ENCODE measurements at regions not wholly inside any gene's neighbourhood (a gene's known extent, or its start where the extent isn't known, plus 50 kb on each side); places are given as distances from the start of the nearest gene placed in this dataset.

DNA sequence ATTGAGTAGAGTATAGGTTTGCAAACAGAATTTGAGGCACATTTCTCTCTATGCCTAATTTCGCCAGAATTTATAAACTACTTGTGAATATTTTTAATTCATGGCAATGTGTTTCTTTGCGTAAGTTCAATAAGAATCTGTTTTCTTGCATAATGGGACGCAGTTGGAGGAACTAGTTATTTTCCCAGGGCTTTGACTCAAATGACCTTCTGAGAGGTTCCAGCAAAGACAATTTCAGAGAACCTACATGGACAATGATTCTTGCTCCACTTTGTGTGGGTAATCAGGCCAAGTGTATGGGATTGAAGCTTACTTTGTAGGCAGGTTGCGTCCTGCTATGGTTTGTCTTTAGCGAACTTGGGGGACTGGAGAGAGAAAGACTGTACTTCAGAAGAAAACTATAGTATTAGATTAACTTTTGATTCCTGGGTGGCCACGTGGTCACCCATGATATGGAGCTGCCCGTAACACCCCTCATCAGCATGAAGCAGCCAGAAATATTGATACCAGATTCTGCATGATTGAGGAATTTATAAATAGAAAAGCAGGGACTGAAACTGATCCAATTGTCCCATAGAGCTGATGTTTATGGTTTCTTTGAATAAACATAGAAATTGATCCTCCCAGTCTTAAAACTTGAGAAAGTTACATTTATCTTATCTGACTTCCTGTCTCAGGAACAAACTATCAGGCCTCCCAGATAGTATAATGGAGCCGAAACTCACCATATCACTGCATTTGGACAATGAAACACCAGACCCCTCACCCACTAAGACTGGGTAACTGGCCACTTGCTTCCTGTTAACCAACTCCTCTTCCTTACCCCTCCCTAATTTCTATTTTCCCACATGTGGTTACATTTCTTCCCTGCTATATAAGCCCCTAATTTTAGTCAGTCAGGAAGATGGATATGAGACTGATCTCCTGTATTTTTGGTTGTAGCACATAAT lies 815.3 kb upstream of the HS6ST1 start:
- H3K27me3 Mint-ChIP-seq, result peaks cover 0 to 5% (median 0%) of the 10 kb centered on the region in 5 donors
- H3K4me1 Mint-ChIP-seq, result no peaks in the 10 kb centered on the region
- H3K36me3 Mint-ChIP-seq, result no peaks in the 10 kb centered on the region
- H3K9me3 Mint-ChIP-seq, result peaks cover 0 to 2% (median 0%) of the 10 kb centered on the region in 11 donors
- H3K27ac Mint-ChIP-seq, result no peak overlapping the region
- ATAC-seq, result no peak
- Histone ChIP-seq H3K36me3 (ENCODE audit: control insufficient read depth in 2 of 3, insufficient read depth in 3 of 3, low read length in 3 of 3) (no peaks in the 10 kb centered on the region), H3K27me3 (ENCODE audit: control insufficient read depth in 2 of 2, insufficient read depth in 2 of 2, low read length in 2 of 2) (no peaks in the 10 kb centered on the region), H3K4me1 (ENCODE audit: control insufficient read depth in 2 of 2, insufficient read depth in 2 of 2, low read length in 2 of 2) (no peaks in the 10 kb centered on the region), H3K9me3 (ENCODE audit: control insufficient read depth in 2 of 3, low read length in 3 of 3) (no peaks in the 10 kb centered on the region), H3K4me3 (ENCODE audit: low read length) (no peak overlapping the region), H3K27ac (ENCODE audit: low read depth, low read length) (no peak overlapping the region)
- ChIA-PET POLR2A (interaction anchor here (0.8 kb wide), 1 partner anchor 102 kb away, joined by 3 read pairs; no protein-coding TSS in a partner anchor), CTCF (no interaction called here)
- no peak overlapping the region for H3K4me3 Mint-ChIP-seq
- DNase-seq, result no peak
- intact Hi-C loops (cut with micrococcal nuclease), result no loop called here

DNA sequence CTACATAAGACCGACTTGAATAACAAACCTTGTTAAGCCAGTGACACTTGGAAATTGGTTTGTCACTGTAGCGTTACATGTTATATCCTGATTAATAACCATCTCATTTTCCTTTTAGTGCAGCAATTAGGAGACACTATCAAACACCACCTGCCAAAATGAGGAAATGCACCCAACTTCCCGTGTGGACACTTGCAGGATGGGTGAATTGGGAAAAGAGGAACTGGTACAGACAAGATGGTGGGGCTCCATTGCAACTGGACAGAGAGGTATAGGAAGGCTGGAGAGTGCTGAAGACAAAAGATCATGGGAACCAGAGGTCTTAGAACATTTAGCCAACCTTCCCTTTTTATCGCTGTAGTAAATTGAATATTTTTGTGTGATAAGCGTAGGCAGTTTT lies 816.3 kb upstream of the HS6ST1 start:
- no peak for DNase-seq
- Histone ChIP-seq H3K4me3 (ENCODE audit: low read length) (no peak overlapping the region), H3K36me3 (ENCODE audit: control insufficient read depth in 2 of 3, insufficient read depth in 3 of 3, low read length in 3 of 3) (no peaks in the 10 kb centered on the region), H3K4me1 (ENCODE audit: control insufficient read depth in 2 of 2, insufficient read depth in 2 of 2, low read length in 2 of 2) (no peaks in the 10 kb centered on the region), H3K9me3 (ENCODE audit: control insufficient read depth in 2 of 3, low read length in 3 of 3) (no peaks in the 10 kb centered on the region), H3K27me3 (ENCODE audit: control insufficient read depth in 2 of 2, insufficient read depth in 2 of 2, low read length in 2 of 2) (no peaks in the 10 kb centered on the region), H3K27ac (ENCODE audit: low read depth, low read length) (no peak overlapping the region)
- no peak for ATAC-seq
- Mint-ChIP-seq H3K27ac (no peak overlapping the region), H3K27me3 (peaks cover 0 to 5% (median 0%) of the 10 kb centered on the region in 5 donors), H3K36me3 (no peaks in the 10 kb centered on the region), H3K4me1 (no peaks in the 10 kb centered on the region), H3K4me3 (no peak overlapping the region), H3K9me3 (peaks cover 0 to 2% (median 0%) of the 10 kb centered on the region in 11 donors)
- intact Hi-C loops (cut with micrococcal nuclease), result no loop called here
- ChIA-PET CTCF (no interaction called here), POLR2A (interaction anchor here (0.8 kb wide), 1 partner anchor 101 kb away, joined by 3 read pairs; no protein-coding TSS in a partner anchor)

DNA sequence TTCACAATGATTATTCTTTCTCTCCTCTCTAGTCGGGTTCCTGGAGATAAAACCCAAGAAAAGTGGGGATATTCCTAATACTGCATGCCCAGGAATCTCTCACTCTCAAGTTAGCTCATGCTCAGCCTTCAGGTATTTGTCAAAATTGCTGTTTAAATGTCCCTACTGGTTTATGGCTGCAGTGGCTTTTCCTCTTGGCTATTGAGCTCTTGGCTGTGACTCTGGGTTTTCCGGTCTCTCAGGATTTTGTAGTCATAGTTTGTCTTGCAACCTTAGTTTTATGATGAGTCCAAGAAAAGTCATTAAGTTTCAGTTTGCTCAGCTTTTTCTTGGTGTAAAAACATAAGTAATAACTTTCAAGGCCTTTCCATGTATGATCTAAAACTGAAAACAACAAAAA lies 820.7 kb upstream of the HS6ST1 start:
- H3K4me3 Mint-ChIP-seq, result no peak overlapping the region
- intact Hi-C loops (cut with micrococcal nuclease), result no loop called here
- H3K27ac Mint-ChIP-seq, result no peak overlapping the region
- Histone ChIP-seq H3K36me3 (ENCODE audit: control insufficient read depth in 2 of 3, insufficient read depth in 3 of 3, low read length in 3 of 3) (no peaks in the 10 kb centered on the region), H3K4me1 (ENCODE audit: control insufficient read depth in 2 of 2, insufficient read depth in 2 of 2, low read length in 2 of 2) (no peaks in the 10 kb centered on the region), H3K27me3 (ENCODE audit: control insufficient read depth in 2 of 2, insufficient read depth in 2 of 2, low read length in 2 of 2) (no peaks in the 10 kb centered on the region), H3K4me3 (ENCODE audit: low read length) (no peak overlapping the region), H3K27ac (ENCODE audit: low read depth, low read length) (no peak overlapping the region), H3K9me3 (ENCODE audit: control insufficient read depth in 2 of 3, low read length in 3 of 3) (no peaks in the 10 kb centered on the region)
- no peak for ATAC-seq
- H3K36me3 Mint-ChIP-seq, result peaks cover 0 to 4% (median 0%) of the 10 kb centered on the region in 5 donors
- H3K4me1 Mint-ChIP-seq, result no peaks in the 10 kb centered on the region
- DNase-seq, result no peak
- ChIA-PET POLR2A (no interaction called here), CTCF (no interaction called here)
- H3K9me3 Mint-ChIP-seq, result peaks cover 0 to 3% (median 0%) of the 10 kb centered on the region in 11 donors
- peaks cover 2 to 16% (median 6%) of the 10 kb centered on the region in 5 donors for H3K27me3 Mint-ChIP-seq

DNA sequence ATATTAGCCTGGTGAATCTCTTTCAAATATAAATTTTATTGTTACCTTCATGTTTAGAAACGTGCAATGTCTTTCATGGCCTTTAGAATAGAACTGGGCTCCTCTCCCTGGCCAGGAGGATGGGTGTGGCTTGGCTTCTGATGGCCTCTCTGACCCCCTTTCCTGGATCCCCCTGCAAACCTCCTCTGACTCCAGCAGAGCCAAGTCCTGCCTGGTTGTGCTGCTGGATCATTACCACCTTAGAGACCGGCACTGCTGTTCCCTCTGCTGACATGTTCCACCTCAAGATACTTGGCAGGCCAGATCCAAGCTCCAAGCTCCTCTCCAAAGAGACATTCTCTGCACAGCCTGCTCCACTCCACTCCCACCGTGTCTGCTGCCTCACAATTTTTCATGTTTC lies 823.8 kb upstream of the HS6ST1 start:
- ChIA-PET CTCF (no interaction called here), POLR2A (no interaction called here)
- no peak for ATAC-seq
- intact Hi-C loops (cut with micrococcal nuclease), result no loop called here
- Histone ChIP-seq H3K4me3 (ENCODE audit: low read length) (no peak overlapping the region), H3K4me1 (ENCODE audit: control insufficient read depth in 2 of 2, insufficient read depth in 2 of 2, low read length in 2 of 2) (no peaks in the 10 kb centered on the region), H3K27ac (ENCODE audit: low read depth, low read length) (no peak overlapping the region), H3K36me3 (ENCODE audit: control insufficient read depth in 2 of 3, insufficient read depth in 3 of 3, low read length in 3 of 3) (no peaks in the 10 kb centered on the region), H3K27me3 (ENCODE audit: control insufficient read depth in 2 of 2, insufficient read depth in 2 of 2, low read length in 2 of 2) (no peaks in the 10 kb centered on the region), H3K9me3 (ENCODE audit: control insufficient read depth in 2 of 3, low read length in 3 of 3) (no peaks in the 10 kb centered on the region)
- peaks cover 0 to 4% (median 0%) of the 10 kb centered on the region in 5 donors for H3K36me3 Mint-ChIP-seq
- H3K9me3 Mint-ChIP-seq, result peaks cover 0 to 5% (median 0%) of the 10 kb centered on the region in 11 donors
- no peak overlapping the region for H3K27ac Mint-ChIP-seq
- peaks cover 2 to 16% (median 6%) of the 10 kb centered on the region in 5 donors for H3K27me3 Mint-ChIP-seq
- no peak overlapping the region for H3K4me3 Mint-ChIP-seq
- no peaks in the 10 kb centered on the region for H3K4me1 Mint-ChIP-seq
- DNase-seq, result no peak

DNA sequence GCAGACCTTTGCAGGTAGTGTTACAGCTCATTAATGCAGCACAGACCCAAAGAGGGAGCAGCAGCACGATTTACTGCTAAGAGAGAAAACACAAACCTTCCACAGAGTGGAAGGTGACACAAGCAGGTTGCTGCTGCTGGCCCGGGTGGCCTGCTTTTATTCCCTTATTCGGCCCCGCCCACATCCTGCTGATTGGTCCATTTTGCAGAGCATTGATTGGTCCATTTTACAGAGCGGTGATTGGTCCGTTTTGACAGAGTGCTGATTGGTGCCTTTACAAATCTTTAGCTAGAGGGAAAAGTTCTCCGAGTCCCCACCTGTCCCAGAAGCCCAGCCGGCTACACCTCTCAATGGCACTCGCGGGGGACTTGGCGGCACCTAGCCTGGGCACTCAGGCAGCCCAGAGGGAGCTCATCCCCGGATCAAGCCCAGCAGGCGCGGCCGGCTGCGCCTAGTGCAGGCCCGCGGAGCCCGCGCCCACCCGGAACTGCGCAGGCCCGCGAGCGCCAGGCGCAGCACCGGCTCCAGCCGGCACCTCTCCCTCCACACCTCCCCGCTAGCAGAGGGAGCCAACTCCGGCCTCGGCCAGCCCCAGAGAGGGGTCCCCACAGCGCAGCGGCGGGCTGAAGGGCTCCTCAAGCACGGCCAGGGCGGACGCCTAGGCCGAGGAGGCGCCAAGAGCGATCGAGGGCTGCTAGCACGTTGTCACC lies 825.6 kb upstream of the HS6ST1 start:
- no peak overlapping the region for H3K27ac ChIP-seq (ENCODE audit: low read depth, low read length)
- H3K9me3 ChIP-seq (ENCODE audit: control insufficient read depth in 2 of 3, low read length in 3 of 3), result no peaks in the 10 kb centered on the region
- POLR2A ChIA-PET, result no interaction called here
- no peaks in the 10 kb centered on the region for H3K4me1 ChIP-seq (ENCODE audit: control insufficient read depth in 2 of 2, insufficient read depth in 2 of 2, low read length in 2 of 2)
- intact Hi-C loops (cut with micrococcal nuclease), result no loop called here
- Mint-ChIP-seq H3K9me3 (peaks cover 0 to 8% (median 0%) of the 10 kb centered on the region in 11 donors), H3K4me3 (no peak overlapping the region), H3K36me3 (peaks cover 0 to 4% (median 0%) of the 10 kb centered on the region in 5 donors), H3K27ac (no peak overlapping the region), H3K27me3 (peaks cover 2 to 16% (median 6%) of the 10 kb centered on the region in 5 donors), H3K4me1 (no peaks in the 10 kb centered on the region)
- CTCF ChIA-PET, result no interaction called here
- H3K36me3 ChIP-seq (ENCODE audit: control insufficient read depth in 2 of 3, insufficient read depth in 3 of 3, low read length in 3 of 3), result no peaks in the 10 kb centered on the region
- no peak overlapping the region for H3K4me3 ChIP-seq (ENCODE audit: low read length)
- H3K27me3 ChIP-seq (ENCODE audit: control insufficient read depth in 2 of 2, insufficient read depth in 2 of 2, low read length in 2 of 2), result no peaks in the 10 kb centered on the region
- DNase-seq (no peak), ATAC-seq (no peak)

DNA sequence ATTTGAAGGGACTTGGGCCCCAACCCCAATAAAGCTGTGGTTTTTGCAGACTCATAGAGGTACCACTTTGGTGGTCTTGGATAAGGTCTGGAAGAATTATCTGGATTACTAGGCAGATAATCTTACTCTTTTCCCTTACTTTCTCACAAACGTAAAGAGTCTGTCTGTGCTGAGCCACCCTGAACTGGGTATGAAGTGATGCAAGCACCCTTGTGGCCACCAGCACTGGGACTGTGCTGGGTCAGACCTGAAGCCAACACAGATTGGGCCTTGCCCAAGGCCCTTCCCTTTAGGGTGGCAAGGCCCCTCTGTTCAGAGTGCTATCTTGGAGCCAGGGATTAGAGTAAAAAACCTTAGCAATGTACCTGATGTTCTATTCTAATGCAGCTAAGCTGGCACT lies 827.0 kb upstream of the RAB6C start:
- H3K9me3 ChIP-seq (ENCODE audit: control insufficient read depth in 2 of 3, low read length in 3 of 3), result no peaks in the 10 kb centered on the region
- Mint-ChIP-seq H3K4me3 (no peak overlapping the region), H3K9me3 (peaks cover 0 to 24% (median 4%) of the 10 kb centered on the region in 11 donors), H3K27me3 (peaks cover 0 to 10% (median 0%) of the 10 kb centered on the region in 5 donors), H3K27ac (no peak overlapping the region), H3K4me1 (no peaks in the 10 kb centered on the region), H3K36me3 (no peaks in the 10 kb centered on the region)
- no peaks in the 10 kb centered on the region for H3K4me1 ChIP-seq (ENCODE audit: control insufficient read depth in 2 of 2, insufficient read depth in 2 of 2, low read length in 2 of 2)
- DNase-seq (no peak), ATAC-seq (no peak)
- H3K27ac ChIP-seq (ENCODE audit: low read depth, low read length), result no peak overlapping the region
- H3K36me3 ChIP-seq (ENCODE audit: control insufficient read depth in 2 of 3, insufficient read depth in 3 of 3, low read length in 3 of 3), result no peaks in the 10 kb centered on the region
- no peaks in the 10 kb centered on the region for H3K27me3 ChIP-seq (ENCODE audit: control insufficient read depth in 2 of 2, insufficient read depth in 2 of 2, low read length in 2 of 2)
- H3K4me3 ChIP-seq (ENCODE audit: low read length), result no peak overlapping the region
- ChIA-PET POLR2A (no interaction called here), CTCF (no interaction called here)
- intact Hi-C loops (cut with micrococcal nuclease), result no loop called here

Data from naive thymus-derived CD4-positive, alpha-beta T cell (primary cell).